GM18870 (cell line): ENCODE measurements at regions not wholly inside any gene's neighbourhood (a gene's known extent, or its start where the extent isn't known, plus 50 kb on each side); places are given as distances from the start of the nearest gene placed in this dataset.
"Not testable (repeated sequence)": the region's sequence is repeated elsewhere in the genome, so short reads cannot be mapped to it uniquely, and the experiment has no call there.

Experiments
- ATAC-seq: cut with Tn5 transposase; IDR thresholded peaks from one replicate; pipeline ENCODE4 v1.9.1; 2021; ENCODE audit warnings: moderate library complexity; ENCODE audit not compliant: unreplicated experiment

- no peak for ATAC-seq
These were observed 121.3 kb downstream of the VEGFA start for GRCh38 chr6:43891072-43891870.

- ATAC-seq = no peak
These were observed 120.4 kb downstream of the VEGFA start for GRCh38 chr6:43890197-43891062.

GRCh38 chr6:43887906-43888683, 118.1 kb downstream of the VEGFA start:
- no peak for ATAC-seq

GRCh38 chr6:43887340-43887858, 117.4 kb downstream of the VEGFA start:
- ATAC-seq = no peak

- no peak for ATAC-seq
These were observed 116.8 kb downstream of the VEGFA start for GRCh38 chr6:43886717-43887339.

- ATAC-seq = no peak
These were observed 116.1 kb downstream of the VEGFA start for GRCh38 chr6:43886067-43886461.

- ATAC-seq = no peak
These were observed 115.5 kb downstream of the VEGFA start for GRCh38 chr6:43885399-43886066.

- ATAC-seq = no peak
These were observed 114.6 kb downstream of the VEGFA start for GRCh38 chr6:43884652-43885022.

- no peak for ATAC-seq
These were observed 114.0 kb downstream of the VEGFA start for GRCh38 chr6:43883847-43884651.

GRCh38 chr6:43882690-43883448, 112.9 kb downstream of the VEGFA start:
- ATAC-seq = not testable (repeated sequence)

GRCh38 chr6:43880236-43881137, 110.5 kb downstream of the VEGFA start:
- no peak for ATAC-seq

- ATAC-seq = no peak
These were observed 109.7 kb downstream of the VEGFA start for GRCh38 chr6:43879722-43880121.

- ATAC-seq = no peak
These were observed 108.9 kb downstream of the VEGFA start for GRCh38 chr6:43878823-43879495.

GRCh38 chr6:43878127-43878634, 108.2 kb downstream of the VEGFA start:
- ATAC-seq = no peak

GRCh38 chr6:43877463-43878126, 107.6 kb downstream of the VEGFA start:
- ATAC-seq = no peak

GRCh38 chr6:43877036-43877435, 107.0 kb downstream of the VEGFA start:
- ATAC-seq = no peak
